A673 (cell line): ENCODE measurements at regions not wholly inside any gene's neighbourhood (a gene's known extent, or its start where the extent isn't known, plus 50 kb on each side); places are given as distances from the start of the nearest gene placed in this dataset.

Source experiments
- CTCF ChIP-seq: fragments of 300-800, 200-600 bp; sonication (generic); conservative IDR thresholded peaks from 2 replicates; pipeline ENCODE4 v1.5.1; 2017; ENCODE audit warnings: low read depth, mild to moderate bottlenecking, antibody characterized with exemption, low read length, moderate library complexity, mixed read lengths
- EZH2 ChIP-seq: fragments of 200-600 bp; sonication (generic); IDR thresholded peaks from 2 replicates; pipeline ENCODE4 v1.6.1; 2017; ENCODE audit warnings: borderline replicate concordance, low read depth, mild to moderate bottlenecking, mixed read lengths, antibody characterized with exemption, low read length; ENCODE audit not compliant: poor library complexity, severe bottlenecking

- TF ChIP-seq EZH2 (no peak), CTCF (no peak)
Measured at GRCh38 chr6:45775026-45775697, 240.5 kb downstream of the CLIC5 start.
